SU-DHL-6 (cell line): ENCODE measurements at regions not wholly inside any gene's neighbourhood (a gene's known extent, or its start where the extent isn't known, plus 50 kb on each side); places are given as distances from the start of the nearest gene placed in this dataset.

ENCODE experiments used
- H2AFZ ChIP-seq: fragments of 200-600 bp; sonication (generic); 2 replicates; pipeline ENCODE4 v1.6.1; 2014; ENCODE audit warnings: low read depth, mild to moderate bottlenecking, moderate library complexity, mixed read lengths, antibody characterized with exemption, low read length; ENCODE audit not compliant: severe bottlenecking
- H3F3A ChIP-seq: fragments of 200-600 bp; shearing (Covaris generic); 2 replicates; pipeline ENCODE4 v1.6.0; 2016; ENCODE audit warnings: antibody characterized with exemption, mild to moderate bottlenecking; ENCODE audit not compliant: insufficient read depth
- H3K27ac ChIP-seq: fragments of 200-600 bp; sonication (generic); 2 replicates; pipeline ENCODE4 v1.5.1; 2016; ENCODE audit warnings: low read depth, mild to moderate bottlenecking, low read length, moderate library complexity, mixed read lengths
- H3K27me3 ChIP-seq: fragments of 200-600 bp; sonication (generic), shearing (Covaris generic); 2 replicates; pipeline ENCODE4 v1.6.0; 2014; ENCODE audit warnings: mild to moderate bottlenecking, low read length
- H3K36me3 ChIP-seq: fragments of 200-600 bp; sonication (generic); 2 replicates; pipeline ENCODE4 v1.6.1; 2014; ENCODE audit warnings: mild to moderate bottlenecking, low read length, mixed read lengths
- H3K4me2 ChIP-seq: fragments of 300-600, 200-600 bp; shearing (Covaris generic), sonication (generic); 2 replicates; pipeline ENCODE4 v1.6.0; 2014; ENCODE audit warnings: low read length, low read depth, mild to moderate bottlenecking; ENCODE audit not compliant: poor library complexity, severe bottlenecking
- H3K4me3 ChIP-seq: fragments of 200-600 bp; sonication (generic); 2 replicates; pipeline ENCODE4 v1.5.1; 2014; ENCODE audit warnings: antibody characterized with exemption, low read length, mild to moderate bottlenecking, mixed read lengths; ENCODE audit not compliant: insufficient read depth, poor library complexity, severe bottlenecking
- H3K79me2 ChIP-seq: fragments of 200-600 bp; sonication (generic); 2 replicates; pipeline ENCODE4 v1.6.1; 2014; ENCODE audit warnings: mild to moderate bottlenecking, low read length, moderate library complexity; ENCODE audit not compliant: insufficient read depth
- H3K9ac ChIP-seq: fragments of 200-600 bp; sonication (generic); 2 replicates; pipeline ENCODE4 v1.7.0; 2014; ENCODE audit warnings: mild to moderate bottlenecking, low read length
- H3K9me2 ChIP-seq: fragments of 200-600 bp; sonication (generic); replicated peaks from 2 replicates; pipeline ENCODE4 v1.6.1; 2014; ENCODE audit warnings: low read length; ENCODE audit not compliant: insufficient read depth
- H3K9me3 ChIP-seq: fragments of 200-600 bp; sonication (generic); 2 replicates; pipeline ENCODE4 v1.6.1; 2014; ENCODE audit warnings: low read length, mixed read lengths; ENCODE audit not compliant: insufficient read depth
- H4K20me1 ChIP-seq: fragments of 200-600 bp; sonication (generic); 2 replicates; pipeline ENCODE4 v1.6.1; 2014; ENCODE audit warnings: low read depth, mild to moderate bottlenecking, antibody characterized with exemption, low read length, moderate library complexity, mixed read lengths
- EZH2phosphoT487 ChIP-seq: fragments of 200-600 bp; sonication (generic), shearing (Covaris generic); conservative IDR thresholded peaks from 2 replicates; pipeline ENCODE4 v1.6.1; 2018; ENCODE audit warnings: mild to moderate bottlenecking, antibody characterized with exemption, low read length, moderate library complexity, mixed read lengths
- TF ChIP-seq, protein P1 (sequence below): fragments of 200-600 bp; sonication (generic); IDR thresholded peaks from one replicate; pipeline ENCODE4 v1.5.1; 2017; ENCODE audit warnings: antibody characterized with exemption, mild to moderate bottlenecking, low read length, moderate library complexity; ENCODE audit not compliant: insufficient read depth, poor library complexity, severe bottlenecking

GRCh38 chr7:46559194-46559832, 638.2 kb upstream of the IGFBP3 start:
- no peaks in the 10 kb centered on the region for H3K9me2 ChIP-seq
- no peak overlapping the region for H3K9ac ChIP-seq
- H2AFZ ChIP-seq, result no peak overlapping the region
- TF ChIP-seq EZH2phosphoT487, result no peak
- TF ChIP-seq, protein P1, sequence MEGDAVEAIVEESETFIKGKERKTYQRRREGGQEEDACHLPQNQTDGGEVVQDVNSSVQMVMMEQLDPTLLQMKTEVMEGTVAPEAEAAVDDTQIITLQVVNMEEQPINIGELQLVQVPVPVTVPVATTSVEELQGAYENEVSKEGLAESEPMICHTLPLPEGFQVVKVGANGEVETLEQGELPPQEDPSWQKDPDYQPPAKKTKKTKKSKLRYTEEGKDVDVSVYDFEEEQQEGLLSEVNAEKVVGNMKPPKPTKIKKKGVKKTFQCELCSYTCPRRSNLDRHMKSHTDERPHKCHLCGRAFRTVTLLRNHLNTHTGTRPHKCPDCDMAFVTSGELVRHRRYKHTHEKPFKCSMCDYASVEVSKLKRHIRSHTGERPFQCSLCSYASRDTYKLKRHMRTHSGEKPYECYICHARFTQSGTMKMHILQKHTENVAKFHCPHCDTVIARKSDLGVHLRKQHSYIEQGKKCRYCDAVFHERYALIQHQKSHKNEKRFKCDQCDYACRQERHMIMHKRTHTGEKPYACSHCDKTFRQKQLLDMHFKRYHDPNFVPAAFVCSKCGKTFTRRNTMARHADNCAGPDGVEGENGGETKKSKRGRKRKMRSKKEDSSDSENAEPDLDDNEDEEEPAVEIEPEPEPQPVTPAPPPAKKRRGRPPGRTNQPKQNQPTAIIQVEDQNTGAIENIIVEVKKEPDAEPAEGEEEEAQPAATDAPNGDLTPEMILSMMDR, result no peak
- no peaks in the 10 kb centered on the region for H3K9me3 ChIP-seq
- no peak overlapping the region for H3K4me2 ChIP-seq
- H3K79me2 ChIP-seq, result no peaks in the 10 kb centered on the region
- no peaks in the 10 kb centered on the region for H4K20me1 ChIP-seq
- no peaks in the 10 kb centered on the region for H3F3A ChIP-seq
- H3K36me3 ChIP-seq, result no peaks in the 10 kb centered on the region
- no peaks in the 10 kb centered on the region for H3K27me3 ChIP-seq
- no peak overlapping the region for H3K27ac ChIP-seq
- H3K4me3 ChIP-seq, result no peak overlapping the region

DNA sequence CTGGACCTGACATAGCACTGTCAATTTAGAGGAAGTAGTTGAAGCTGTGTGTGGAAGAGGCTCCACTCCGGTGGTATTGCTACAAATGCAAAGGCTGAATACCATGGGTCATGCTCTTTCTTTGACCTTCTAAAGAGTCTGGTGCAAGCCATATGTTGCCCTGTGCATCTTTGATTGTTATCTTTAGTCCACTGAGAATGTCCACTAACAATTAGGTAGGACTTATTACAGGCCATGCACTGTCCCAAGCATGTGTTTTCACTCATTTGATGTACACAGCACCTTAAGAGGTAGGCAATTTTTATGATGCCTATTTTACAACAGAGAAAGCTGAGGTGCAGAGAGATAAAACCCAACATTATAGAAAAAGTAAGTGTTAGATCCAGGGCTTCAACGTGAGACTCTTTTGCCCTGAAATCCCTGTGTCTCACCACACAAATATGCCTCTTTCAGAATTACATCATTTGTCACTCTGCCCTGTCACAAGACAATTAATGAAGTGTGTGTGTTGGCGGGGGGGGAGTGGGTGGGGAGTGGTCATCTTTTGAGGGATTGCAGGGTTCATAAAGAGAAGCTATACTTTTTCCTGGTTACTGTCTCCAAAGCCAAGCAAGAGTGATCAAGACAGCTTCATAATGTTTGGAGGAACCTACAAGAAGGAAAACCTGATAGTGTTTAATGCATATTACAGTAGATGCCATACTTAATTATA, 637.6 kb upstream of the IGFBP3 start:
- Histone ChIP-seq H2AFZ (no peak overlapping the region), H3K79me2 (no peaks in the 10 kb centered on the region), H3K4me3 (no peak overlapping the region), H3K27me3 (no peaks in the 10 kb centered on the region), H3K27ac (no peak overlapping the region), H3K9ac (no peak overlapping the region), H3K9me2 (no peaks in the 10 kb centered on the region), H3K4me2 (no peak overlapping the region), H3K9me3 (no peaks in the 10 kb centered on the region), H3F3A (no peaks in the 10 kb centered on the region), H4K20me1 (no peaks in the 10 kb centered on the region), H3K36me3 (no peaks in the 10 kb centered on the region)
- TF ChIP-seq EZH2phosphoT487, result no peak
- TF ChIP-seq, protein P1, result no peak

GRCh38 chr7:46557781-46558180, 636.7 kb upstream of the IGFBP3 start:
- no peaks in the 10 kb centered on the region for H3F3A ChIP-seq
- no peak overlapping the region for H3K9ac ChIP-seq
- H3K4me3 ChIP-seq, result no peak overlapping the region
- TF ChIP-seq, protein P1, result no peak
- no peak for TF ChIP-seq EZH2phosphoT487
- no peaks in the 10 kb centered on the region for H3K9me3 ChIP-seq
- no peaks in the 10 kb centered on the region for H3K79me2 ChIP-seq
- no peaks in the 10 kb centered on the region for H4K20me1 ChIP-seq
- H3K27me3 ChIP-seq, result no peaks in the 10 kb centered on the region
- no peaks in the 10 kb centered on the region for H3K36me3 ChIP-seq
- no peaks in the 10 kb centered on the region for H3K9me2 ChIP-seq
- H2AFZ ChIP-seq, result no peak overlapping the region
- no peak overlapping the region for H3K27ac ChIP-seq
- no peak overlapping the region for H3K4me2 ChIP-seq
